GM20000 (cell line): ENCODE measurements at regions not wholly inside any gene's neighbourhood (a gene's known extent, or its start where the extent isn't known, plus 50 kb on each side); places are given as distances from the start of the nearest gene placed in this dataset.

Source experiments
- DNase-seq: peaks from one replicate; pipeline ENCODE4 v3.0.0; 2012; ENCODE audit warnings: low spot score
- CTCF ChIP-seq: IDR thresholded peaks from 2 replicates; pipeline ENCODE4 v1.5.1; 2012; ENCODE audit warnings: mild to moderate bottlenecking, control low read depth; ENCODE audit errors: extremely low read depth, missing control alignments

- DNase-seq, result no peak
Measured at GRCh38 chr5:155954701-155955445, 372.1 kb upstream of the SGCD start.

GRCh38 chr5:155957884-155958283 is 369.1 kb upstream of the SGCD start:
- no peak for DNase-seq
- no peak for TF ChIP-seq CTCF

More at GRCh38 chr5:155954701-155955445, 372.1 kb upstream of the SGCD start:
- TF ChIP-seq CTCF, result no peak

GRCh38 chr5:155959082-155959481 is 367.9 kb upstream of the SGCD start:
- TF ChIP-seq CTCF, result no peak
- DNase-seq, result no peak

GRCh38 chr5:155960177-155960576 is 366.8 kb upstream of the SGCD start:
- no peak for TF ChIP-seq CTCF
- no peak for DNase-seq

- no peak for TF ChIP-seq CTCF
- no peak for DNase-seq
Measured at GRCh38 chr5:155969537-155969936, 357.4 kb upstream of the SGCD start.

- DNase-seq, result no peak
- no peak for TF ChIP-seq CTCF
Measured at GRCh38 chr5:155974369-155974768, 352.6 kb upstream of the SGCD start.

- no peak for TF ChIP-seq CTCF
- no peak for DNase-seq
Measured at GRCh38 chr5:155978850-155979249, 348.1 kb upstream of the SGCD start.
